ENCODE measurements at regions not wholly inside any gene's neighbourhood (a gene's known extent, or its start where the extent isn't known, plus 50 kb on each side); places are given as distances from the start of the nearest gene placed in this dataset.

- ATAC-seq (ENCODE audit: insufficient read depth, low read depth) (no peak), DNase-seq (no peak)
- Histone ChIP-seq H3K9me3 (ENCODE audit: insufficient read depth, low read length, severe bottlenecking) (no peaks in the 10 kb centered on the region), H3K27me3 (ENCODE audit: insufficient read depth, low read length, poor library complexity) (no peaks in the 10 kb centered on the region), H3K36me3 (ENCODE audit: insufficient read depth, low read length) (no peaks in the 10 kb centered on the region), H3K4me3 (ENCODE audit: low read depth in 1 of 2, low read length in 2 of 2) (no peak overlapping the region), H3K79me2 (ENCODE audit: insufficient read depth, low read length) (no peaks in the 10 kb centered on the region), H3K27ac (ENCODE audit: low read length) (no peak overlapping the region), H2AFZ (ENCODE audit: low read depth, low read length) (no peak overlapping the region), H4K20me1 (ENCODE audit: insufficient read depth, low read length) (no peaks in the 10 kb centered on the region), H3K9ac (ENCODE audit: low read depth, low read length) (no peak overlapping the region), H3K4me2 (ENCODE audit: insufficient read depth, low read length) (no peak overlapping the region), H3K4me1 (ENCODE audit: insufficient read depth, low read length) (no peaks in the 10 kb centered on the region)
- TF ChIP-seq, protein P1, sequence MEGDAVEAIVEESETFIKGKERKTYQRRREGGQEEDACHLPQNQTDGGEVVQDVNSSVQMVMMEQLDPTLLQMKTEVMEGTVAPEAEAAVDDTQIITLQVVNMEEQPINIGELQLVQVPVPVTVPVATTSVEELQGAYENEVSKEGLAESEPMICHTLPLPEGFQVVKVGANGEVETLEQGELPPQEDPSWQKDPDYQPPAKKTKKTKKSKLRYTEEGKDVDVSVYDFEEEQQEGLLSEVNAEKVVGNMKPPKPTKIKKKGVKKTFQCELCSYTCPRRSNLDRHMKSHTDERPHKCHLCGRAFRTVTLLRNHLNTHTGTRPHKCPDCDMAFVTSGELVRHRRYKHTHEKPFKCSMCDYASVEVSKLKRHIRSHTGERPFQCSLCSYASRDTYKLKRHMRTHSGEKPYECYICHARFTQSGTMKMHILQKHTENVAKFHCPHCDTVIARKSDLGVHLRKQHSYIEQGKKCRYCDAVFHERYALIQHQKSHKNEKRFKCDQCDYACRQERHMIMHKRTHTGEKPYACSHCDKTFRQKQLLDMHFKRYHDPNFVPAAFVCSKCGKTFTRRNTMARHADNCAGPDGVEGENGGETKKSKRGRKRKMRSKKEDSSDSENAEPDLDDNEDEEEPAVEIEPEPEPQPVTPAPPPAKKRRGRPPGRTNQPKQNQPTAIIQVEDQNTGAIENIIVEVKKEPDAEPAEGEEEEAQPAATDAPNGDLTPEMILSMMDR (IDR thresholded peaks at IDR 0.05; ENCODE audit: borderline replicate concordance, extremely low read depth, low read length, poor library complexity, severe bottlenecking): no peak
- no peak for TF ChIP-seq EZH2 (IDR thresholded peaks at IDR 0.05; ENCODE audit: borderline replicate concordance, low read depth, low read length, severe bottlenecking)
Observed at GRCh38 chr10:4181621-4182049, 396.6 kb upstream of the KLF6 start.

GRCh38 chr10:4181081-4181480 lies 396.1 kb upstream of the KLF6 start:
- no peak for DNase-seq
- no peaks in the 10 kb centered on the region for H4K20me1 ChIP-seq (ENCODE audit: insufficient read depth, low read length)
- H3K36me3 ChIP-seq (ENCODE audit: insufficient read depth, low read length): no peaks in the 10 kb centered on the region
- H3K4me1 ChIP-seq (ENCODE audit: insufficient read depth, low read length): no peaks in the 10 kb centered on the region
- no peak overlapping the region for H3K9ac ChIP-seq (ENCODE audit: low read depth, low read length)
- no peak for ATAC-seq (ENCODE audit: insufficient read depth, low read depth)
- no peaks in the 10 kb centered on the region for H3K79me2 ChIP-seq (ENCODE audit: insufficient read depth, low read length)
- no peak overlapping the region for H3K4me2 ChIP-seq (ENCODE audit: insufficient read depth, low read length)
- no peak overlapping the region for H3K27ac ChIP-seq (ENCODE audit: low read length)
- no peak overlapping the region for H3K4me3 ChIP-seq (ENCODE audit: low read depth in 1 of 2, low read length in 2 of 2)
- H3K27me3 ChIP-seq (ENCODE audit: insufficient read depth, low read length, poor library complexity): no peaks in the 10 kb centered on the region
- no peak overlapping the region for H2AFZ ChIP-seq (ENCODE audit: low read depth, low read length)
- TF ChIP-seq, protein P1 (IDR thresholded peaks at IDR 0.05; ENCODE audit: borderline replicate concordance, extremely low read depth, low read length, poor library complexity, severe bottlenecking): no peak
- no peak for TF ChIP-seq EZH2 (IDR thresholded peaks at IDR 0.05; ENCODE audit: borderline replicate concordance, low read depth, low read length, severe bottlenecking)
- H3K9me3 ChIP-seq (ENCODE audit: insufficient read depth, low read length, severe bottlenecking): no peaks in the 10 kb centered on the region

GRCh38 chr10:4177791-4178190 lies 392.8 kb upstream of the KLF6 start:
- no peak for ATAC-seq (ENCODE audit: insufficient read depth, low read depth)
- no peak overlapping the region for H3K4me3 ChIP-seq (ENCODE audit: low read depth in 1 of 2, low read length in 2 of 2)
- no peak overlapping the region for H2AFZ ChIP-seq (ENCODE audit: low read depth, low read length)
- no peak for DNase-seq
- no peak for TF ChIP-seq EZH2 (IDR thresholded peaks at IDR 0.05; ENCODE audit: borderline replicate concordance, low read depth, low read length, severe bottlenecking)
- no peaks in the 10 kb centered on the region for H3K36me3 ChIP-seq (ENCODE audit: insufficient read depth, low read length)
- no peaks in the 10 kb centered on the region for H3K27me3 ChIP-seq (ENCODE audit: insufficient read depth, low read length, poor library complexity)
- no peaks in the 10 kb centered on the region for H3K79me2 ChIP-seq (ENCODE audit: insufficient read depth, low read length)
- no peaks in the 10 kb centered on the region for H3K4me1 ChIP-seq (ENCODE audit: insufficient read depth, low read length)
- H3K27ac ChIP-seq (ENCODE audit: low read length): no peak overlapping the region
- no peaks in the 10 kb centered on the region for H3K9me3 ChIP-seq (ENCODE audit: insufficient read depth, low read length, severe bottlenecking)
- no peaks in the 10 kb centered on the region for H4K20me1 ChIP-seq (ENCODE audit: insufficient read depth, low read length)
- H3K9ac ChIP-seq (ENCODE audit: low read depth, low read length): no peak overlapping the region
- no peak overlapping the region for H3K4me2 ChIP-seq (ENCODE audit: insufficient read depth, low read length)

- Histone ChIP-seq H3K36me3 (ENCODE audit: insufficient read depth, low read length) (no peaks in the 10 kb centered on the region), H3K4me1 (ENCODE audit: insufficient read depth, low read length) (no peaks in the 10 kb centered on the region), H4K20me1 (ENCODE audit: insufficient read depth, low read length) (no peaks in the 10 kb centered on the region), H3K4me3 (ENCODE audit: low read depth in 1 of 2, low read length in 2 of 2) (no peak overlapping the region), H3K27me3 (ENCODE audit: insufficient read depth, low read length, poor library complexity) (no peaks in the 10 kb centered on the region), H3K79me2 (ENCODE audit: insufficient read depth, low read length) (no peaks in the 10 kb centered on the region), H3K9me3 (ENCODE audit: insufficient read depth, low read length, severe bottlenecking) (no peaks in the 10 kb centered on the region), H3K9ac (ENCODE audit: low read depth, low read length) (no peak overlapping the region), H3K27ac (ENCODE audit: low read length) (no peak overlapping the region), H3K4me2 (ENCODE audit: insufficient read depth, low read length) (no peak overlapping the region), H2AFZ (ENCODE audit: low read depth, low read length) (no peak overlapping the region)
- ATAC-seq (ENCODE audit: insufficient read depth, low read depth) (no peak), DNase-seq (no peak)
- TF ChIP-seq EZH2 (IDR thresholded peaks at IDR 0.05; ENCODE audit: borderline replicate concordance, low read depth, low read length, severe bottlenecking): no peak
- TF ChIP-seq, protein P1 (IDR thresholded peaks at IDR 0.05; ENCODE audit: borderline replicate concordance, extremely low read depth, low read length, poor library complexity, severe bottlenecking): no peak
Observed at GRCh38 chr10:4176500-4177281, 391.7 kb upstream of the KLF6 start.

Data from DND-41 (cell line).